ENCODE measurements at regions not wholly inside any gene's neighbourhood (a gene's known extent, or its start where the extent isn't known, plus 50 kb on each side); places are given as distances from the start of the nearest gene placed in this dataset.

GRCh38 chr5:99879791-99880511 lies 655.2 kb upstream of the FAM174A start:
- H3K36me3 Mint-ChIP-seq (ENCODE audit: insufficient read depth, unreplicated experiment), result no peaks in the 10 kb centered on the region
- H3K4me1 ChIP-seq, result no peaks in the 10 kb centered on the region
- BruUV-seq (replicated peaks), result no TSS peak
- TF ChIP-seq CTCF (IDR thresholded peaks at IDR 0.05; ENCODE audit: insufficient read depth in 1 of 2, low read depth in 1 of 2, low read length in 1 of 2, severe bottlenecking in 1 of 2, unreplicated experiment in 1 of 2), result no peak
- H3K4me1 Mint-ChIP-seq (ENCODE audit: low read depth, unreplicated experiment), result no peaks in the 10 kb centered on the region
- no peaks in the 10 kb centered on the region for H3K36me3 ChIP-seq (ENCODE audit: control insufficient read depth, insufficient read depth, low read length)
- intact Hi-C loops (cut with micrococcal nuclease; ENCODE audit: unreplicated experiment), result no loop called here
- no peak for DNase-seq
- CTCF ChIA-PET, result no interaction called here
- H3K27me3 Mint-ChIP-seq (ENCODE audit: insufficient read depth, unreplicated experiment), result no peaks in the 10 kb centered on the region
- POLR2A ChIA-PET, result no interaction called here
- no peak overlapping the region for H3K4me3 ChIP-seq (ENCODE audit: low read depth, low read length)
- H3K27ac Mint-ChIP-seq (ENCODE audit: unreplicated experiment), result no peak overlapping the region
- no peaks in the 10 kb centered on the region for H3K9me3 ChIP-seq
- no peaks in the 10 kb centered on the region for H3K9me3 Mint-ChIP-seq (ENCODE audit: unreplicated experiment)
- no peaks in the 10 kb centered on the region for H3K27me3 ChIP-seq (replicated peaks; ENCODE audit: control insufficient read depth, insufficient read depth, low read length)
- H3K4me3 Mint-ChIP-seq (ENCODE audit: unreplicated experiment), result no peak overlapping the region

- ChIA-PET POLR2A (no interaction called here), CTCF (no interaction called here)
- Mint-ChIP-seq H3K27me3 (ENCODE audit: insufficient read depth, unreplicated experiment) (no peaks in the 10 kb centered on the region), H3K36me3 (ENCODE audit: insufficient read depth, unreplicated experiment) (no peaks in the 10 kb centered on the region), H3K9me3 (ENCODE audit: unreplicated experiment) (no peaks in the 10 kb centered on the region), H3K4me1 (ENCODE audit: low read depth, unreplicated experiment) (no peaks in the 10 kb centered on the region), H3K4me3 (ENCODE audit: unreplicated experiment) (no peak overlapping the region), H3K27ac (ENCODE audit: unreplicated experiment) (no peak overlapping the region)
- Histone ChIP-seq H3K4me1 (no peaks in the 10 kb centered on the region), H3K9me3 (no peaks in the 10 kb centered on the region), H3K36me3 (ENCODE audit: control insufficient read depth, insufficient read depth, low read length) (no peaks in the 10 kb centered on the region), H3K27me3 (replicated peaks; ENCODE audit: control insufficient read depth, insufficient read depth, low read length) (no peaks in the 10 kb centered on the region), H3K4me3 (ENCODE audit: low read depth, low read length) (no peak overlapping the region)
- no peak for DNase-seq
- TF ChIP-seq CTCF (IDR thresholded peaks at IDR 0.05; ENCODE audit: insufficient read depth in 1 of 2, low read depth in 1 of 2, low read length in 1 of 2, severe bottlenecking in 1 of 2, unreplicated experiment in 1 of 2), result no peak
- intact Hi-C loops (cut with micrococcal nuclease; ENCODE audit: unreplicated experiment), result no loop called here
- no TSS peak for BruUV-seq (replicated peaks)
Measured at GRCh38 chr5:99878830-99879229, 656.3 kb upstream of the FAM174A start.

- H3K27ac Mint-ChIP-seq (ENCODE audit: unreplicated experiment), result no peak overlapping the region
- Histone ChIP-seq H3K4me1 (no peaks in the 10 kb centered on the region), H3K9me3 (no peaks in the 10 kb centered on the region), H3K36me3 (ENCODE audit: control insufficient read depth, insufficient read depth, low read length) (no peaks in the 10 kb centered on the region), H3K27me3 (replicated peaks; ENCODE audit: control insufficient read depth, insufficient read depth, low read length) (no peaks in the 10 kb centered on the region), H3K4me3 (ENCODE audit: low read depth, low read length) (no peak overlapping the region)
- no TSS peak for BruUV-seq (replicated peaks)
- ChIA-PET POLR2A (no interaction called here), CTCF (no interaction called here)
- no peak for DNase-seq
- intact Hi-C loops (cut with micrococcal nuclease; ENCODE audit: unreplicated experiment), result no loop called here
- H3K27me3 Mint-ChIP-seq (ENCODE audit: insufficient read depth, unreplicated experiment), result no peaks in the 10 kb centered on the region
- TF ChIP-seq CTCF (IDR thresholded peaks at IDR 0.05; ENCODE audit: insufficient read depth in 1 of 2, low read depth in 1 of 2, low read length in 1 of 2, severe bottlenecking in 1 of 2, unreplicated experiment in 1 of 2), result no peak
- no peak overlapping the region for H3K4me3 Mint-ChIP-seq (ENCODE audit: unreplicated experiment)
- peaks cover 9% of the 10 kb centered on the region for H3K9me3 Mint-ChIP-seq (ENCODE audit: unreplicated experiment)
- no peaks in the 10 kb centered on the region for H3K36me3 Mint-ChIP-seq (ENCODE audit: insufficient read depth, unreplicated experiment)
- H3K4me1 Mint-ChIP-seq (ENCODE audit: low read depth, unreplicated experiment), result no peaks in the 10 kb centered on the region
Measured at GRCh38 chr5:99866740-99867139, 668.4 kb upstream of the FAM174A start.
